8988T (cell line): ENCODE measurements at regions not wholly inside any gene's neighbourhood (a gene's known extent, or its start where the extent isn't known, plus 50 kb on each side); places are given as distances from the start of the nearest gene placed in this dataset.

ENCODE experiments used
- DNase-seq: peaks from one replicate; pipeline ENCODE4 v3.0.0; 2011

GRCh38 chr3:127370906-127371305, 83.1 kb upstream of the PRR20G start:
- no peak for DNase-seq

- no peak for DNase-seq
Measured at GRCh38 chr3:127369356-127369935, 81.6 kb upstream of the PRR20G start.

GRCh38 chr3:127368186-127369032, 80.6 kb upstream of the PRR20G start:
- DNase-seq: no peak

GRCh38 chr3:127367593-127367992, 79.7 kb upstream of the PRR20G start:
- no peak for DNase-seq

- no peak for DNase-seq
Measured at GRCh38 chr3:127366383-127366782, 78.5 kb upstream of the PRR20G start.

GRCh38 chr3:127365163-127365798, 77.4 kb upstream of the PRR20G start:
- DNase-seq: no peak

GRCh38 chr3:127363891-127364290, 76.0 kb upstream of the PRR20G start:
- DNase-seq: no peak

- no peak for DNase-seq
Measured at GRCh38 chr3:127363171-127363570, 75.3 kb upstream of the PRR20G start.

- DNase-seq: no peak
Measured at GRCh38 chr3:127360647-127361046, 72.8 kb upstream of the PRR20G start.

- no peak for DNase-seq
Measured at GRCh38 chr3:127358641-127359040, 70.8 kb upstream of the PRR20G start.

- no peak for DNase-seq
Measured at GRCh38 chr3:127356381-127356780, 68.5 kb upstream of the PRR20G start.

GRCh38 chr3:127354761-127355160, 66.9 kb upstream of the PRR20G start:
- no peak for DNase-seq

- DNase-seq: no peak
Measured at GRCh38 chr3:127352612-127353011, 64.8 kb upstream of the PRR20G start.

- DNase-seq: no peak
Measured at GRCh38 chr3:127351775-127352350, 64.0 kb upstream of the PRR20G start.

GRCh38 chr3:127351321-127351720, 63.5 kb upstream of the PRR20G start:
- no peak for DNase-seq

- DNase-seq: no peak
Measured at GRCh38 chr3:127350172-127351050, 62.6 kb upstream of the PRR20G start.

GRCh38 chr3:127349501-127350171, 61.8 kb upstream of the PRR20G start:
- no peak for DNase-seq

GRCh38 chr3:127342735-127343134, 54.9 kb upstream of the PRR20G start:
- DNase-seq: no peak

- DNase-seq: no peak
Measured at GRCh38 chr3:127339928-127340861, 52.3 kb upstream of the PRR20G start.

GRCh38 chr3:127339016-127339415, 51.2 kb upstream of the PRR20G start:
- DNase-seq: no peak
